ENCODE measurements at regions not wholly inside any gene's neighbourhood (a gene's known extent, or its start where the extent isn't known, plus 50 kb on each side); places are given as distances from the start of the nearest gene placed in this dataset.

DNA sequence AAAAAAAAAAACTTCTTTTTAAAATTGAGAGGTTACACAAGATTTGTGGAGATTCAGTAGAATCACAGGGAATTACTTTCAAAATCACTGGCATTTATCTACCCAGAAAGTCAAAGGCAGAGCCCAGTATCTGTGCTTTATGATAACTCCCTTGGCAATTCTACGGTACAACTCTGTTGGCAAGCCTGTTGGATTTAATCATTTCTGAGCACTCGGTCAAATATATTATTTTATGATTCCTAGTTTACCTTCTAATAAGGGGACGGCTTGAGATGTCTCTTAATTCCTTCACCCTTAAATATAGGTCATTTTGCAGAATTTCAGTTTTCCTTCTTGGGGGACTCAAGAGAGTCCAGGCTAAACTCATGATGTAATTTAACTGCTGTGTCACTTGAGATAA, 987.6 kb downstream of the EFNB2 start:
- H3K27me3 ChIP-seq (ENCODE audit: low read depth, low read length) = no peaks in the 10 kb centered on the region
- no peaks in the 10 kb centered on the region for H3K9me3 ChIP-seq (ENCODE audit: control insufficient read depth in 1 of 2, low read length in 2 of 2)
- H3K27ac ChIP-seq (ENCODE audit: low read length) = no peak overlapping the region
- no peaks in the 10 kb centered on the region for H3K36me3 ChIP-seq (ENCODE audit: control insufficient read depth in 1 of 2, insufficient read depth in 2 of 2, low read length in 2 of 2)
- no peaks in the 10 kb centered on the region for H3K4me1 ChIP-seq (ENCODE audit: control insufficient read depth in 1 of 2, insufficient read depth in 2 of 2, low read length in 2 of 2)
- H3K4me3 ChIP-seq (ENCODE audit: low read depth in 1 of 2, low read length in 2 of 2) = no peak overlapping the region

DNA sequence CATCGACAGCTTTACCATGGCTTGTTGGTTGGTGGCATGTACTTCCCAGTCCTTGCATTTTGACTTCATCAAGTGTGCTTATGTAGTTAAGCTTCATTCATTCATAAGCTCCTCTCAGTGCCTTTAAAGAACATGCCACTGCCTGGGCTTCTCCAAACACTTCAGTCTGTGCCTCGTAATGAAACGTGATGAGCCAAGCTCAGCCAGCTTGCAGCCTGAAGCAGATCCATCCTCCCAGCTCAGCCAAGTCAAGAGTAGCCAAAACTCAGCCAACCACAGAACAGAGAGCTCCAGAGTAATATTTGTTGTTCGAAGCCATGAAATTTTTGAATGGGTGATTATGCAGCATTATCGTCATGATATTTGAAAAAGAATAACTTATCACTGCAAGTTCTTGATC, 989.7 kb downstream of the EFNB2 start:
- H3K36me3 ChIP-seq (ENCODE audit: control insufficient read depth in 1 of 2, insufficient read depth in 2 of 2, low read length in 2 of 2) = no peaks in the 10 kb centered on the region
- no peaks in the 10 kb centered on the region for H3K9me3 ChIP-seq (ENCODE audit: control insufficient read depth in 1 of 2, low read length in 2 of 2)
- no peak overlapping the region for H3K27ac ChIP-seq (ENCODE audit: low read length)
- H3K4me3 ChIP-seq (ENCODE audit: low read depth in 1 of 2, low read length in 2 of 2) = no peak overlapping the region
- no peaks in the 10 kb centered on the region for H3K4me1 ChIP-seq (ENCODE audit: control insufficient read depth in 1 of 2, insufficient read depth in 2 of 2, low read length in 2 of 2)
- H3K27me3 ChIP-seq (ENCODE audit: low read depth, low read length) = no peaks in the 10 kb centered on the region

DNA sequence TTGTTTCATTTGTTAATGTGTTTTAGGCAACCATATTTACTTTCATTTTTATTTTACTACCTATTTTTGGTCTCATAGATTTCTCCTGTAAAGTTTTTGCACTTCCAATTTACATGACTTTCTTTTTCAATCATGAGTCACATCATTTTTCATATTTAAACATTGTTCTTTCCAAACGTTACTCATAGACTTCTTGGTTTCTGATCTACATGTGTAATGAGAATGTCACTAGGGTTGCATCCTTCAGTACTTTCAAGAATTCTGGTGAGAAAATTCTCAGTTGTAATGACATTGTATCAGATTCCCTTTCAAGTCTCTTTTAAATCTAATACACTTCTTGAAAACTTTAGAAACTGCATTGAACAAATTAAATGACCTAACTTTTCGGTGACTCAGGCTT, 991.7 kb downstream of the EFNB2 start:
- no peaks in the 10 kb centered on the region for H3K36me3 ChIP-seq (ENCODE audit: control insufficient read depth in 1 of 2, insufficient read depth in 2 of 2, low read length in 2 of 2)
- H3K4me3 ChIP-seq (ENCODE audit: low read depth in 1 of 2, low read length in 2 of 2) = no peak overlapping the region
- no peaks in the 10 kb centered on the region for H3K9me3 ChIP-seq (ENCODE audit: control insufficient read depth in 1 of 2, low read length in 2 of 2)
- no peaks in the 10 kb centered on the region for H3K27me3 ChIP-seq (ENCODE audit: low read depth, low read length)
- H3K4me1 ChIP-seq (ENCODE audit: control insufficient read depth in 1 of 2, insufficient read depth in 2 of 2, low read length in 2 of 2) = no peaks in the 10 kb centered on the region
- no peak overlapping the region for H3K27ac ChIP-seq (ENCODE audit: low read length)

DNA sequence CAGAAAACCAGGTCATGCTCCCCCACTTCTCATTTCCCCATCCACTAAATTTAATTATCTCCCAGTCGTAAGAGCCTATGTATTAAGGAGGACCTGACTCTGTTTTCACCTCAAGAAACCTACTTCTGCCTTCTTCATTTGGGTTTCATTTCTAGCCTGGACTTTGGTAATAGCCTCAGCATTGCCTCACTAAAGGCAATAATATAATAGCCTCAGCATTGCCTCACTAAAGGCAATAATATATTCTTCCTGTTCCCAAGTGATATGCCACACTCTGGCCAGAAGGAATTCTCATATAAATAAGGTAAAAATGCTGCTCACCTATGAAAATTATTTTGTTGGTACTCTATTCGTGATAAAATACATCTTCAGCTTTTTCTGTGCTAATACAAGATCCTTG, 993.9 kb downstream of the EFNB2 start:
- Histone ChIP-seq H3K4me3 (ENCODE audit: low read depth in 1 of 2, low read length in 2 of 2) (no peak overlapping the region), H3K27me3 (ENCODE audit: low read depth, low read length) (no peaks in the 10 kb centered on the region), H3K9me3 (ENCODE audit: control insufficient read depth in 1 of 2, low read length in 2 of 2) (no peaks in the 10 kb centered on the region), H3K4me1 (ENCODE audit: control insufficient read depth in 1 of 2, insufficient read depth in 2 of 2, low read length in 2 of 2) (no peaks in the 10 kb centered on the region), H3K36me3 (ENCODE audit: control insufficient read depth in 1 of 2, insufficient read depth in 2 of 2, low read length in 2 of 2) (no peaks in the 10 kb centered on the region), H3K27ac (ENCODE audit: low read length) (no peak overlapping the region)

- H3K4me1 ChIP-seq (ENCODE audit: control insufficient read depth in 1 of 2, insufficient read depth in 2 of 2, low read length in 2 of 2) = no peaks in the 10 kb centered on the region
- no peak overlapping the region for H3K27ac ChIP-seq (ENCODE audit: low read length)
- H3K36me3 ChIP-seq (ENCODE audit: control insufficient read depth in 1 of 2, insufficient read depth in 2 of 2, low read length in 2 of 2) = no peaks in the 10 kb centered on the region
- H3K27me3 ChIP-seq (ENCODE audit: low read depth, low read length) = no peaks in the 10 kb centered on the region
- no peak overlapping the region for H3K4me3 ChIP-seq (ENCODE audit: low read depth in 1 of 2, low read length in 2 of 2)
- H3K9me3 ChIP-seq (ENCODE audit: control insufficient read depth in 1 of 2, low read length in 2 of 2) = no peaks in the 10 kb centered on the region
Observed at GRCh38 chr13:105538346-105538745, 997.1 kb downstream of the EFNB2 start.

DNA sequence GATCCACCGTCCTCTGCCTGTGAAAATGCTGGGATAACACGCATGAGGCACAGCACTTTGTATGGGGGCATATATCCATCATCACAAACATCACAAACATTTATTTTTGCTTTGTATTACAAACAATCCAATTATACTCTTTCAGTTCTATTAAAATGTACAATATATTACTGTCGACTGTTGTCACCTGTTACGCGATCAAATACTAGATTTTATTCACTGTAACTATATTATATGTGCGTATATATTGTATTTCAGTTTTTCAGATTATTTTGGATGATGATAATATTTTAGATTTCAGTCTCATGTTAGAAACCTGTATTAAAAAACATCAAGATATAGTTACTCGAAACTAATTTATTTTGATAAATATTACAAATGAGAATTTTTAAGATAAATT, 998.3 kb downstream of the EFNB2 start:
- H3K27ac ChIP-seq (ENCODE audit: low read length) = no peak overlapping the region
- H3K36me3 ChIP-seq (ENCODE audit: control insufficient read depth in 1 of 2, insufficient read depth in 2 of 2, low read length in 2 of 2) = no peaks in the 10 kb centered on the region
- no peaks in the 10 kb centered on the region for H3K4me1 ChIP-seq (ENCODE audit: control insufficient read depth in 1 of 2, insufficient read depth in 2 of 2, low read length in 2 of 2)
- H3K27me3 ChIP-seq (ENCODE audit: low read depth, low read length) = no peaks in the 10 kb centered on the region
- no peaks in the 10 kb centered on the region for H3K9me3 ChIP-seq (ENCODE audit: control insufficient read depth in 1 of 2, low read length in 2 of 2)
- H3K4me3 ChIP-seq (ENCODE audit: low read depth in 1 of 2, low read length in 2 of 2) = no peak overlapping the region

DNA sequence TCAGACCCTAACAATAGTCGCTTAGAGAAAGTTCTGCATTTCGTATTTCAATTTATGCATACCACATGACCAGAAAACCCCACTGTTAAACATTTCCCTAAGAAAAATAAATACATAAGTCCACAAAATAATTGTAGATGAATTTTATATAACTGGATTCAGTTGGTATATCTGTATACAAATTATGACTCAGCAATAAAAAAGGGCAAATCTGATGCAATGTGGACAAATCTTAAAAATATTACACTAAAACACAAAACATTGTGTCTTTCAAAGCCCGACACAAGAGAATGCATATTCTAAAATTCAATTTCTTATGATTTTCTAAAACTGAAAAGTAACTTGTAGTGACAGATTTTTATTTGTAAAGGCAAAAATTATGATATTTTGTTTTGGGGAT, 1005.0 kb downstream of the EFNB2 start:
- Histone ChIP-seq H3K27me3 (ENCODE audit: low read depth, low read length) (no peaks in the 10 kb centered on the region), H3K4me1 (ENCODE audit: control insufficient read depth in 1 of 2, insufficient read depth in 2 of 2, low read length in 2 of 2) (no peaks in the 10 kb centered on the region), H3K36me3 (ENCODE audit: control insufficient read depth in 1 of 2, insufficient read depth in 2 of 2, low read length in 2 of 2) (no peaks in the 10 kb centered on the region), H3K27ac (ENCODE audit: low read length) (no peak overlapping the region), H3K4me3 (ENCODE audit: low read depth in 1 of 2, low read length in 2 of 2) (no peak overlapping the region), H3K9me3 (ENCODE audit: control insufficient read depth in 1 of 2, low read length in 2 of 2) (no peaks in the 10 kb centered on the region)

- H3K36me3 ChIP-seq (ENCODE audit: control insufficient read depth in 1 of 2, insufficient read depth in 2 of 2, low read length in 2 of 2) = no peaks in the 10 kb centered on the region
Observed at GRCh38 chr13:105527127-105527526, 1008.3 kb downstream of the EFNB2 start.

GRCh38 chr13:105519771-105520170, 1015.7 kb downstream of the EFNB2 start:
- Histone ChIP-seq H3K27me3 (ENCODE audit: low read depth, low read length) (no peaks in the 10 kb centered on the region), H3K4me1 (ENCODE audit: control insufficient read depth in 1 of 2, insufficient read depth in 2 of 2, low read length in 2 of 2) (no peaks in the 10 kb centered on the region), H3K27ac (ENCODE audit: low read length) (no peak overlapping the region), H3K4me3 (ENCODE audit: low read depth in 1 of 2, low read length in 2 of 2) (no peak overlapping the region), H3K36me3 (ENCODE audit: control insufficient read depth in 1 of 2, insufficient read depth in 2 of 2, low read length in 2 of 2) (no peaks in the 10 kb centered on the region), H3K9me3 (ENCODE audit: control insufficient read depth in 1 of 2, low read length in 2 of 2) (no peaks in the 10 kb centered on the region)

More at GRCh38 chr13:105527127-105527526, 1008.3 kb downstream of the EFNB2 start:
- no peak overlapping the region for H3K27ac ChIP-seq (ENCODE audit: low read length)
- no peaks in the 10 kb centered on the region for H3K27me3 ChIP-seq (ENCODE audit: low read depth, low read length)
- H3K9me3 ChIP-seq (ENCODE audit: control insufficient read depth in 1 of 2, low read length in 2 of 2) = no peaks in the 10 kb centered on the region
- no peak overlapping the region for H3K4me3 ChIP-seq (ENCODE audit: low read depth in 1 of 2, low read length in 2 of 2)
- H3K4me1 ChIP-seq (ENCODE audit: control insufficient read depth in 1 of 2, insufficient read depth in 2 of 2, low read length in 2 of 2) = no peaks in the 10 kb centered on the region

GRCh38 chr13:105518086-105518485, 1017.4 kb downstream of the EFNB2 start:
- Histone ChIP-seq H3K9me3 (ENCODE audit: control insufficient read depth in 1 of 2, low read length in 2 of 2) (no peaks in the 10 kb centered on the region), H3K27ac (ENCODE audit: low read length) (no peak overlapping the region), H3K27me3 (ENCODE audit: low read depth, low read length) (no peaks in the 10 kb centered on the region), H3K36me3 (ENCODE audit: control insufficient read depth in 1 of 2, insufficient read depth in 2 of 2, low read length in 2 of 2) (no peaks in the 10 kb centered on the region), H3K4me1 (ENCODE audit: control insufficient read depth in 1 of 2, insufficient read depth in 2 of 2, low read length in 2 of 2) (no peaks in the 10 kb centered on the region), H3K4me3 (ENCODE audit: low read depth in 1 of 2, low read length in 2 of 2) (no peak overlapping the region)

- Histone ChIP-seq H3K9me3 (ENCODE audit: control insufficient read depth in 1 of 2, low read length in 2 of 2) (no peaks in the 10 kb centered on the region), H3K27me3 (ENCODE audit: low read depth, low read length) (no peaks in the 10 kb centered on the region), H3K27ac (ENCODE audit: low read length) (no peak overlapping the region), H3K4me3 (ENCODE audit: low read depth in 1 of 2, low read length in 2 of 2) (no peak overlapping the region), H3K36me3 (ENCODE audit: control insufficient read depth in 1 of 2, insufficient read depth in 2 of 2, low read length in 2 of 2) (no peaks in the 10 kb centered on the region), H3K4me1 (ENCODE audit: control insufficient read depth in 1 of 2, insufficient read depth in 2 of 2, low read length in 2 of 2) (no peaks in the 10 kb centered on the region)
Observed at GRCh38 chr13:105514401-105514800, 1021.1 kb downstream of the EFNB2 start.

GRCh38 chr13:105513448-105513847, 1022.0 kb downstream of the EFNB2 start:
- Histone ChIP-seq H3K27me3 (ENCODE audit: low read depth, low read length) (no peaks in the 10 kb centered on the region), H3K9me3 (ENCODE audit: control insufficient read depth in 1 of 2, low read length in 2 of 2) (no peaks in the 10 kb centered on the region), H3K36me3 (ENCODE audit: control insufficient read depth in 1 of 2, insufficient read depth in 2 of 2, low read length in 2 of 2) (no peaks in the 10 kb centered on the region), H3K27ac (ENCODE audit: low read length) (no peak overlapping the region), H3K4me1 (ENCODE audit: control insufficient read depth in 1 of 2, insufficient read depth in 2 of 2, low read length in 2 of 2) (no peaks in the 10 kb centered on the region), H3K4me3 (ENCODE audit: low read depth in 1 of 2, low read length in 2 of 2) (no peak overlapping the region)
